ENCODE measurements at regions not wholly inside any gene's neighbourhood (a gene's known extent, or its start where the extent isn't known, plus 50 kb on each side); places are given as distances from the start of the nearest gene placed in this dataset.
"Not testable (repeated sequence)": the region's sequence is repeated elsewhere in the genome, so short reads cannot be mapped to it uniquely, and the experiment has no call there.

DNA sequence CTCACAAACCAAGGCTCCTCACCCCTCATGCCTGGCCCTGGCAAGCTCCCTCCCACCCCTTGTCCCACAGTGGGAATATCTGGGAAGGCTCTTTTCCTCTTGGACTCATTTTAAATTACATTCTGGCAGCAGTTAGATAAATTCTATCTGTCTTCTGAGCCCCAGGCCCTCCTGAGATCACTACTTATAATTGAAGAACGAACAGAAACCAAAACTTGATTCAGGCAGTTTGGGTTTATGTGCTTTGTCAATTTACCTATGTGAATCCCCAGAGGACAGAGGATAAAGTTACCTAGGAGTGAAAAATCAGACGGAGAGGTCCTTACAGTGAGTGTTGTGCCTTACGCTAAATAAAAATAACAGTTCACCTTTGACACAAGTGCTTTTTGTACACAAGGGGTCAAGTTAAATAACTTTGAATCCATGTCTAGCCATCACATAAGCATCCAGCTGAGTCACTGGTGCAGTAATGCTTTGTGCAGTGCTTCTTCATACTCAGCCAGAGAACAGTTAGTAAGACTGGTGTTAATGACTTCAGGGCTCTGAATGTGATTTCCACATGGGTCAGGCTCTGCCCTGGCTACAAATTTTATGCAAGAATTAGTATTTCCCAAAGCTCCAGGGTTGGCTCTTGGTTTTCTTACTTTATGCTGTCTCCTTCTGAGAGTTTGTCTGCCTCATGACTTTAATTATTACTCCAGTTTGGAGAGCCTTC lies 329.3 kb downstream of the INSIG2 start:
- DNase-seq (ENCODE audit: low spot score): no peak
- TF ChIP-seq, protein P1, sequence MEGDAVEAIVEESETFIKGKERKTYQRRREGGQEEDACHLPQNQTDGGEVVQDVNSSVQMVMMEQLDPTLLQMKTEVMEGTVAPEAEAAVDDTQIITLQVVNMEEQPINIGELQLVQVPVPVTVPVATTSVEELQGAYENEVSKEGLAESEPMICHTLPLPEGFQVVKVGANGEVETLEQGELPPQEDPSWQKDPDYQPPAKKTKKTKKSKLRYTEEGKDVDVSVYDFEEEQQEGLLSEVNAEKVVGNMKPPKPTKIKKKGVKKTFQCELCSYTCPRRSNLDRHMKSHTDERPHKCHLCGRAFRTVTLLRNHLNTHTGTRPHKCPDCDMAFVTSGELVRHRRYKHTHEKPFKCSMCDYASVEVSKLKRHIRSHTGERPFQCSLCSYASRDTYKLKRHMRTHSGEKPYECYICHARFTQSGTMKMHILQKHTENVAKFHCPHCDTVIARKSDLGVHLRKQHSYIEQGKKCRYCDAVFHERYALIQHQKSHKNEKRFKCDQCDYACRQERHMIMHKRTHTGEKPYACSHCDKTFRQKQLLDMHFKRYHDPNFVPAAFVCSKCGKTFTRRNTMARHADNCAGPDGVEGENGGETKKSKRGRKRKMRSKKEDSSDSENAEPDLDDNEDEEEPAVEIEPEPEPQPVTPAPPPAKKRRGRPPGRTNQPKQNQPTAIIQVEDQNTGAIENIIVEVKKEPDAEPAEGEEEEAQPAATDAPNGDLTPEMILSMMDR (IDR thresholded peaks at IDR 0.05; ENCODE audit: extremely low read depth, missing control alignments): no peak

DNA sequence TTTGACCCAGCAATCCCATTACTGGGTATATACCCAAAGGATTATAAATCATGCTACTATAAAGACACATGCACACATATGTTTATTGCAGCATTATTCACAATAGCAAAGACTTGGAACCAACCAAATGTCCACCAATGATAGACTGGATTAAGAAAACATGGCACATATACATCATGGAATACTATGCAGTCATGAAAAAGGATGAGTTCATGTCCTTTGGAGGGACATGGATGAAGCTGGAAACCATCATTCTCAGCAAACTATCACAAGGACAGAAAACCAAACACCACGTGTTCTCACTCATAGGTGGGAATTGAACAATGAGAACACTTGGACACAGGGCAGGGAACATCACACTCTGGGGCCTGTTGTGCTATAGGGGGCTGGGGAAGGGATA lies 326.9 kb downstream of the INSIG2 start:
- DNase-seq (ENCODE audit: low spot score): not testable (repeated sequence)

DNA sequence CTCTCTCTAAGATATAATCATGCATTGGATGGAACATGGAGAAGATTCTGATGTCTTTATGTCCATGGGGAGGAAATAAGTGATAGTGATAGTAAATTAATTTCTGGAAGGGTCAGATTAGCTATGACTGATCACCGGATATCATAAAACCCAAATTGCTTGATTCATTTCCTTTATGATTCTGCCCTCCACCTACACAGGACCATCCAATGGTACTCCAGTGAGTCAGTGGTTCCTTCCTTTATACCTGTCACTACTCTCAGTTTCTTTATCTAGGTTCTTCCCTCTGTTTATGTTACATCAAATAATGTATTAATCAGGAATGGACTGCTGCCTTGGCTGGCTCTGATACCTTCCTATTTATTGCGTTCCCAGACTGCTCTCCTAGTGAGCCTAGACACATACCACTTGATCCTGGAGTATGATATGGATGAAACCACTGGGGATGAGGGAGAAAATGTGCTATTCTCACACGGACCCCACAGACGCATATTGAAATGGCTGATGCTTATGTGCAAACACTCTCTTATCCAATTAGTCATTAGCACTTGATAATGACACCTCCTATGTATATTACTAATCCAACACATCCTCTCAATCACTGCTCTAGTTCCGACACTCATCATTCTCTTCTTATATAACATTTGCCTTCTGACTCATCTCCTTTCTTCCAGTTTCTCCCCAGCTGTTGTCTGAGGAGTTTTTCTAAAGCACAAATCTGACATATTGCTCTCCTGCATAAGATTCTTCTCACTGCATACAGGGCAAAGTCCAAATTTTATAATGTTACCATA lies 315.6 kb downstream of the INSIG2 start:
- TF ChIP-seq, protein P1 (IDR thresholded peaks at IDR 0.05; ENCODE audit: extremely low read depth, missing control alignments): no peak
- no peak for DNase-seq (ENCODE audit: low spot score)

DNA sequence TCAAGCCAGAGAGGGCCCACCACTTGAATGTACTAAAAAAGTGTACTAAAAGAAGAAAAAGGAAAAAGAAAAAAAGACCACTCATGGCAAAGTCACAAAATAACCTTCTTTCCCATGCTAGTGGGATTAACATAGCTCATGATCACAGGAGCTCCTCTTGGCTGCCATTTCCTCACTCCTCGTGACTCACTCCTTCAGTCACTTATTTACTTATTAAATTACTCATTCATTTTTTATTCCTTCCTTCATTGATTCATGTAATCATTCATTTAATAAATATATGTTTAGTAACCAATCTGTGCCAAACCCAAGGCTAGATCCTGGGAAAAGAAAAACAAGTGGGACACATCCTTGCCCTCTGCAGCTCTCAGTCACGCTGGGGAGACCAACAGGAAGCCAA lies 300.5 kb downstream of the INSIG2 start:
- TF ChIP-seq, protein P1 (IDR thresholded peaks at IDR 0.05; ENCODE audit: extremely low read depth, missing control alignments): no peak
- DNase-seq (ENCODE audit: low spot score): no peak

DNA sequence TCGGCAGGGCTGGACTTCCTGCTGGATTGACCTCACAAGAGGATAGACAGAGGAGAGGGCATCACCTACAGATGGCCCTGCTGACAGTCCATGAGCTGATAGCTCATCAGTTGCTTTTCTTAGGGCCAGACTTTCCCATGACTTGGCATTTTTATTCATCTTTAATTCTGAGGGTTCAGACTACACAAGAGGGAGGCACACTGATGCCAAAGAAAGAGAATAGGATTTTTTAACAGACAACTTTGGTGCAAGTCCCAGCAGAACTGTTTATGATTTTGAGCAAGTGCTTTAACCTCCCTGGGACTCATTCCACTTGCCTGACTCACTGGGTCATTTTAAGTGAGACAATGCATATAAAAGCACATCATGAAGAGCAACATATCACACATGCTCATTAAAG lies 299.2 kb downstream of the INSIG2 start:
- DNase-seq (ENCODE audit: low spot score): no peak
- TF ChIP-seq, protein P1 (IDR thresholded peaks at IDR 0.05; ENCODE audit: extremely low read depth, missing control alignments): no peak

DNA sequence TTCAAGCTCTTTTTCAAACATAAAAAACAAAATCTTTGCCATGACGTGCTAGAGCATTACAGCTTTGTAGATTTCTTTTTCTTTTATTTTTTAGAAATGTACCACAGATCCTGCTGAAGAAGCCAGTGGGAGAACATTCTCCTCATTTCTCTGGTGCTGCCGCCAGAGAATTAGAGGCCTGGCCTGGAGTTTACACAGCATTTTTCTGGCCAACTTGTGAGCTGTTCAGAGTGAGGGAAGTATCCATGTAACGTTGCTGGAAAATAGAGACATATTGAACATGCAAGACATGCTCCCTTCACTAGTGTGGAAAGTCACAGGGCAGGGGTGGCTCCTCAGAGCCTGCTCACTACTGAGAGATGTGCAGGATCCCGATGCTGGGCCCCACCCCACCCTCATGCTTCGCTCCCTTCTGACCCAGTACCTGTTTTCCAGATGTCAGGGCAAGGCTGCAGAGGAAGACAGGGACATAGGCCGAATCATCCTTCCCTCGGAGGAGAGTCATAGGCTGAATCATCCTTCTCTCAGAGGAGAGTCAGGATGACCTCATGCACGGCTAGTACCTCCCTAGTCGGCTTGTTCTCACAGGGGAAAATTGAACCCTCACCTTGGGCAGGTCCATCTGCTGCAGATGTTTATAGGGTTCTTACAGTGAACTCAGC lies 298.5 kb downstream of the INSIG2 start:
- DNase-seq (ENCODE audit: low spot score): no peak

DNA sequence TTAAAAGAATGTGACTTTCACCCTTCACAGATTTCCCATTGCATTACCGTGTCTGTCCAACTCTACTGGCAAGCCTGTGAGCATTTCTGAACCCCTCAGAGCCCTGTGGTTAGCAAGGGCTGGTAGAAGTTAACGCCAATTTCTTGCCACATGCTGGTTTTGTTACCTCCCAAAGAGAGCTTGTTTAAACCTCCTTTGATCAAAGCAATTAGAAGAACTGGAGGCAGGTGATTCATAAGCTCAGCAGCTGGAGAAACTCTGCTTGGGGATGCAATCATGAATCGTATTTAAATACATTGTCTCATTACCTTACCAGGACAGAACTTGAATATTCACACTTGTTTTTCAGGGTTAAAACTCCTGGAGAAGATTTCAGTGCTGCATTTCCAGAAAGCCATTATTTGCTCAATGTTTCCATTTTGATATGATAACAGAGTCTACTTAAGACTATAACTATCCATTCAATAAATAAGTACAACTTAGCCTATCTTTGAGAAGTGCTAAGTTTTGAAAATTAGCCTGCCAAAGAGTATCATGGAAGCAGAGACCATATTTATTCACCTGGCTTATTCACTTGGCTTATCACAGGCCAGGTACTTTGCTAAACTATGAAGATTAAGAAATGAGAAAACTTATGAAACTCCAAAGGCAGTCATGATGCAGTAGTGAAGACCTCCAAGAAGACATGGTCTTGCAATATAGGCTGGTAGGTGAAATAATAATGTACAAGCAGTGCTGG lies 292.8 kb downstream of the INSIG2 start:
- no peak for DNase-seq (ENCODE audit: low spot score)
- TF ChIP-seq, protein P1 (IDR thresholded peaks at IDR 0.05; ENCODE audit: extremely low read depth, missing control alignments): no peak

More for the DNA sequence above, 298.5 kb downstream of the INSIG2 start:
- TF ChIP-seq, protein P1 (IDR thresholded peaks at IDR 0.05; ENCODE audit: extremely low read depth, missing control alignments): no peak
